ENCODE measurements at regions not wholly inside any gene's neighbourhood (a gene's known extent, or its start where the extent isn't known, plus 50 kb on each side); places are given as distances from the start of the nearest gene placed in this dataset.
"Not testable (repeated sequence)": the region's sequence is repeated elsewhere in the genome, so short reads cannot be mapped to it uniquely, and the experiment has no call there.

- Histone ChIP-seq H3K36me3 (ENCODE audit: control insufficient read depth, insufficient read depth, low read length) (no peaks in the 10 kb centered on the region), H3K79me1 (ENCODE audit: low read length) (no peaks in the 10 kb centered on the region), H3K4ac (ENCODE audit: low read depth, low read length) (no peak overlapping the region), H3K4me1 (ENCODE audit: control insufficient read depth, low read depth, low read length) (no peaks in the 10 kb centered on the region), H3K4me3 (ENCODE audit: low read length) (no peak overlapping the region), H3K18ac (ENCODE audit: low read length) (no peak overlapping the region), H3K4me2 (ENCODE audit: low read length) (no peak overlapping the region), H3K9ac (ENCODE audit: low read length) (no peak overlapping the region), H4K8ac (ENCODE audit: low read depth, low read length) (no peak overlapping the region), H3K27ac (ENCODE audit: low read depth, low read length) (no peak overlapping the region), H3K27me3 (ENCODE audit: insufficient read depth, low read length, poor library complexity) (no peaks in the 10 kb centered on the region), H2BK5ac (ENCODE audit: low read length) (no peak overlapping the region), H2BK15ac (replicated peaks; ENCODE audit: low read depth) (no peak overlapping the region), H3K79me2 (ENCODE audit: control insufficient read depth, insufficient read depth, low read length) (no peaks in the 10 kb centered on the region), H2BK120ac (ENCODE audit: low read depth, low read length) (no peak overlapping the region), H4K5ac (ENCODE audit: low read length) (no peak overlapping the region), H2AK5ac (ENCODE audit: low read length) (no peak overlapping the region), H3K23ac (ENCODE audit: low read length) (no peak overlapping the region), H3K56ac (ENCODE audit: low read length) (no peak overlapping the region)
- no CpG with 5 or more reads among the region's 3 CpGs for WGBS (ENCODE audit: extremely low coverage, insufficient coverage, low lambda C conversion rate)
- no peak for DNase-seq
Measured at GRCh38 chr2:234898534-234899053, 53.2 kb upstream of the SH3BP4 start.

DNA sequence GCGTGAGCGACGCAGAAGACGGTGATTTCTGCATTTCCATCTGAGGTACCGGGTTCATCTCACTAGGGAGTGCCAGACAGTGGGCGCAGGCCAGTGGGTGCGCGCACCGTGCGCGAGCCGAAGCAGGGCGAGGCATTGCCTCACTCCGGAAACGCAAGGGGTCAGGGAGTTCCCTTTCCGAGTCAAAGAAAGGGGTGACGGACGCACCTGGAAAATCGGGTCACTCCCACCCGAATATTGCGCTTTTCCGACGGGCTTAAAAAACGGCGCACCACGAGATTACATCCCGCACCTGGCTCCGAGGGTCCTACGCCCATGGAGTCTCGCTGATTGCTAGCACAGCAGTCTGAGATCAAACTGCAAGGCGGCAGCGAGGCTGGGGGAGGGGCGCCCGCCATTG is 63.4 kb upstream of the SH3BP4 start:
- H3K27me3 ChIP-seq (ENCODE audit: insufficient read depth, low read length, poor library complexity); H2BK15ac ChIP-seq (replicated peaks; ENCODE audit: low read depth); H3K4me1 ChIP-seq (ENCODE audit: control insufficient read depth, low read depth, low read length); DNase-seq; H3K4ac ChIP-seq (ENCODE audit: low read depth, low read length); H3K9ac ChIP-seq (ENCODE audit: low read length); H2BK5ac ChIP-seq (ENCODE audit: low read length); H4K5ac ChIP-seq (ENCODE audit: low read length); H4K8ac ChIP-seq (ENCODE audit: low read depth, low read length); H3K36me3 ChIP-seq (ENCODE audit: control insufficient read depth, insufficient read depth, low read length); H3K56ac ChIP-seq (ENCODE audit: low read length); H2BK120ac ChIP-seq (ENCODE audit: low read depth, low read length); H3K27ac ChIP-seq (ENCODE audit: low read depth, low read length); H3K18ac ChIP-seq (ENCODE audit: low read length); H3K79me1 ChIP-seq (ENCODE audit: low read length); H2AK5ac ChIP-seq (ENCODE audit: low read length); H3K4me3 ChIP-seq (ENCODE audit: low read length); H3K23ac ChIP-seq (ENCODE audit: low read length); H3K4me2 ChIP-seq (ENCODE audit: low read length); H3K79me2 ChIP-seq (ENCODE audit: control insufficient read depth, insufficient read depth, low read length): not testable (repeated sequence)
- WGBS (ENCODE audit: extremely low coverage, insufficient coverage, low lambda C conversion rate), result no CpG with 5 or more reads among the region's 34 CpGs

- Histone ChIP-seq H3K4me1 (ENCODE audit: control insufficient read depth, low read depth, low read length) (peaks cover 2% of the 10 kb centered on the region), H3K27ac (ENCODE audit: low read depth, low read length) (no peak overlapping the region), H3K27me3 (ENCODE audit: insufficient read depth, low read length, poor library complexity) (no peaks in the 10 kb centered on the region), H3K23ac (ENCODE audit: low read length) (no peak overlapping the region), H3K56ac (ENCODE audit: low read length) (no peak overlapping the region), H3K4me3 (ENCODE audit: low read length) (no peak overlapping the region), H3K4ac (ENCODE audit: low read depth, low read length) (no peak overlapping the region), H2BK15ac (replicated peaks; ENCODE audit: low read depth) (no peak overlapping the region), H4K8ac (ENCODE audit: low read depth, low read length) (no peak overlapping the region), H4K5ac (ENCODE audit: low read length) (no peak overlapping the region), H2BK5ac (ENCODE audit: low read length) (no peak overlapping the region), H2BK120ac (ENCODE audit: low read depth, low read length) (no peak overlapping the region), H2AK5ac (ENCODE audit: low read length) (no peak overlapping the region), H3K18ac (ENCODE audit: low read length) (no peak overlapping the region), H3K79me2 (ENCODE audit: control insufficient read depth, insufficient read depth, low read length) (no peaks in the 10 kb centered on the region), H3K79me1 (ENCODE audit: low read length) (no peaks in the 10 kb centered on the region), H3K36me3 (ENCODE audit: control insufficient read depth, insufficient read depth, low read length) (no peaks in the 10 kb centered on the region), H3K4me2 (ENCODE audit: low read length) (no peak overlapping the region), H3K9ac (ENCODE audit: low read length) (no peak overlapping the region)
- DNase-seq, result no peak
- no CpG with 5 or more reads among the region's 3 CpGs for WGBS (ENCODE audit: extremely low coverage, insufficient coverage, low lambda C conversion rate)
Measured at GRCh38 chr2:234887195-234887594, 64.6 kb upstream of the SH3BP4 start.

DNA sequence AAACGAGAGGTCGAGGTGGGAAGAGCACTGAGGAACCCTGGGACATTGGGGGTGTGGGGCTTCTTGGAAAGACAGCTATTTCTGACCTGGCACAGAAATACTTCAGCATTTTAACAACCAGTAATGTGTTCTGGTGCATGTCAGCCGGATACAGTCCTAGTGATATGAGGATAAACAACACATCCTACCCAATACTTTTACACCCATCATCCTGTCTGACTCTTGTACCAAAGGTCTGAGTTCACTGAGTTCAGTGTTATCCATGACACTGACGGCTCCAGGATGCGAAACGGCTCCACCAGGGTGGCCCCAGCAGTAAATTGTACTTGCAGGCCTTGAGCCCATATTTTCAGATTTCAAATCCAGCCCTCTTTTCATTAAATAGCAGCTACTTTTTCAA is 65.9 kb upstream of the SH3BP4 start:
- H2AK5ac ChIP-seq (ENCODE audit: low read length), result no peak overlapping the region
- no peak overlapping the region for H2BK5ac ChIP-seq (ENCODE audit: low read length)
- WGBS (ENCODE audit: extremely low coverage, insufficient coverage, low lambda C conversion rate), result no CpG with 5 or more reads among the region's 6 CpGs
- H3K4me2 ChIP-seq (ENCODE audit: low read length), result no peak overlapping the region
- H3K23ac ChIP-seq (ENCODE audit: low read length), result no peak overlapping the region
- H2BK15ac ChIP-seq (replicated peaks; ENCODE audit: low read depth), result no peak overlapping the region
- no peak overlapping the region for H4K5ac ChIP-seq (ENCODE audit: low read length)
- H4K8ac ChIP-seq (ENCODE audit: low read depth, low read length), result no peak overlapping the region
- no peak overlapping the region for H3K27ac ChIP-seq (ENCODE audit: low read depth, low read length)
- H3K27me3 ChIP-seq (ENCODE audit: insufficient read depth, low read length, poor library complexity), result no peaks in the 10 kb centered on the region
- H3K79me2 ChIP-seq (ENCODE audit: control insufficient read depth, insufficient read depth, low read length), result no peaks in the 10 kb centered on the region
- peaks cover 2% of the 10 kb centered on the region for H3K4me1 ChIP-seq (ENCODE audit: control insufficient read depth, low read depth, low read length)
- no peak overlapping the region for H3K9ac ChIP-seq (ENCODE audit: low read length)
- H3K4ac ChIP-seq (ENCODE audit: low read depth, low read length), result no peak overlapping the region
- H3K4me3 ChIP-seq (ENCODE audit: low read length), result no peak overlapping the region
- no peak for DNase-seq
- H3K56ac ChIP-seq (ENCODE audit: low read length), result peak overlapping the region; percentile 2
- H3K79me1 ChIP-seq (ENCODE audit: low read length), result no peaks in the 10 kb centered on the region
- H3K18ac ChIP-seq (ENCODE audit: low read length), result peak overlapping the region; percentile 69
- H3K36me3 ChIP-seq (ENCODE audit: control insufficient read depth, insufficient read depth, low read length), result no peaks in the 10 kb centered on the region
- peak overlapping the region; percentile 65 for H2BK120ac ChIP-seq (ENCODE audit: low read depth, low read length)

DNA sequence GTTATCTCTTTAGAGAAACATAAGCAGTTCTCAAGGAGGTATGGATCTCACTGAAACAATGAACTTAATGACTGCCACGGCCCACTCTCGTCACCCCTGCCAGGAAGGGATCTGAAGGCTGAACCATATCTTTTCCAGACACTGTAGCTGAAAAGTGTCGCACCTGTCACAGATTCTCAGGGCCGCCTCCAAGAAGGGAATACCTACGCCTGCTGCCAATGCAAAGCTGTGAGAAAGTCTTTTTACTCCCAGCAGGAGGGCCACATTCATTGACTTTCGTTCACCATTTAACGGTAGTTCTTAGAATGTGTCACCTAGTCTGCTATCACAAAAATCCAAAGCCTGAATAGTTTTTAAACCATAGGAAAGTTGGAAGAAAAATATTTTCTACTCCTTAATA is 66.7 kb upstream of the SH3BP4 start:
- Histone ChIP-seq H3K79me1 (ENCODE audit: low read length) (no peaks in the 10 kb centered on the region), H3K27ac (ENCODE audit: low read depth, low read length) (no peak overlapping the region), H3K36me3 (ENCODE audit: control insufficient read depth, insufficient read depth, low read length) (no peaks in the 10 kb centered on the region), H3K27me3 (ENCODE audit: insufficient read depth, low read length, poor library complexity) (no peaks in the 10 kb centered on the region), H4K5ac (ENCODE audit: low read length) (no peak overlapping the region), H3K4me1 (ENCODE audit: control insufficient read depth, low read depth, low read length) (peaks cover 2% of the 10 kb centered on the region), H3K56ac (ENCODE audit: low read length) (no peak overlapping the region), H2AK5ac (ENCODE audit: low read length) (no peak overlapping the region), H3K4me3 (ENCODE audit: low read length) (no peak overlapping the region), H3K23ac (ENCODE audit: low read length) (no peak overlapping the region), H3K9ac (ENCODE audit: low read length) (no peak overlapping the region), H3K4me2 (ENCODE audit: low read length) (no peak overlapping the region), H4K8ac (ENCODE audit: low read depth, low read length) (no peak overlapping the region), H2BK15ac (replicated peaks; ENCODE audit: low read depth) (no peak overlapping the region), H3K18ac (ENCODE audit: low read length) (no peak overlapping the region), H3K79me2 (ENCODE audit: control insufficient read depth, insufficient read depth, low read length) (no peaks in the 10 kb centered on the region), H2BK120ac (ENCODE audit: low read depth, low read length) (no peak overlapping the region), H2BK5ac (ENCODE audit: low read length) (no peak overlapping the region), H3K4ac (ENCODE audit: low read depth, low read length) (no peak overlapping the region)
- peak; percentile 78 for DNase-seq
- WGBS (ENCODE audit: extremely low coverage, insufficient coverage, low lambda C conversion rate), result no CpG with 5 or more reads among the region's 7 CpGs

- H2BK5ac ChIP-seq (ENCODE audit: low read length), result no peak overlapping the region
- H3K36me3 ChIP-seq (ENCODE audit: control insufficient read depth, insufficient read depth, low read length), result no peaks in the 10 kb centered on the region
- DNase-seq, result no peak
- H3K56ac ChIP-seq (ENCODE audit: low read length), result no peak overlapping the region
- H4K8ac ChIP-seq (ENCODE audit: low read depth, low read length), result no peak overlapping the region
- no peak overlapping the region for H3K4me3 ChIP-seq (ENCODE audit: low read length)
- no peak overlapping the region for H3K18ac ChIP-seq (ENCODE audit: low read length)
- peaks cover 2% of the 10 kb centered on the region for H3K4me1 ChIP-seq (ENCODE audit: control insufficient read depth, low read depth, low read length)
- H3K79me2 ChIP-seq (ENCODE audit: control insufficient read depth, insufficient read depth, low read length), result no peaks in the 10 kb centered on the region
- no peak overlapping the region for H3K4ac ChIP-seq (ENCODE audit: low read depth, low read length)
- H4K5ac ChIP-seq (ENCODE audit: low read length), result no peak overlapping the region
- H3K27ac ChIP-seq (ENCODE audit: low read depth, low read length), result peak overlapping the region; percentile 70
- no peak overlapping the region for H3K23ac ChIP-seq (ENCODE audit: low read length)
- H2BK15ac ChIP-seq (replicated peaks; ENCODE audit: low read depth), result no peak overlapping the region
- H3K79me1 ChIP-seq (ENCODE audit: low read length), result no peaks in the 10 kb centered on the region
- no peak overlapping the region for H2BK120ac ChIP-seq (ENCODE audit: low read depth, low read length)
- no peak overlapping the region for H3K4me2 ChIP-seq (ENCODE audit: low read length)
- no peak overlapping the region for H2AK5ac ChIP-seq (ENCODE audit: low read length)
- no CpG with 5 or more reads among the region's 7 CpGs for WGBS (ENCODE audit: extremely low coverage, insufficient coverage, low lambda C conversion rate)
- no peak overlapping the region for H3K9ac ChIP-seq (ENCODE audit: low read length)
- H3K27me3 ChIP-seq (ENCODE audit: insufficient read depth, low read length, poor library complexity), result no peaks in the 10 kb centered on the region
Measured at GRCh38 chr2:234884591-234884990, 67.2 kb upstream of the SH3BP4 start.

Measured in mesendoderm (in vitro differentiated cells).